GM18907 (cell line): ENCODE measurements at regions not wholly inside any gene's neighbourhood (a gene's known extent, or its start where the extent isn't known, plus 50 kb on each side); places are given as distances from the start of the nearest gene placed in this dataset.
"Not testable (repeated sequence)": the region's sequence is repeated elsewhere in the genome, so short reads cannot be mapped to it uniquely, and the experiment has no call there.

Source experiments
- ATAC-seq: cut with Tn5 transposase; IDR thresholded peaks from one replicate; pipeline ENCODE4 v1.9.1; 2021; ENCODE audit warnings: mild to moderate bottlenecking, moderate library complexity; ENCODE audit not compliant: unreplicated experiment

GRCh38 chr16:66176731-66177130 is 189.8 kb upstream of the CDH5 start:
- ATAC-seq = no peak

DNA sequence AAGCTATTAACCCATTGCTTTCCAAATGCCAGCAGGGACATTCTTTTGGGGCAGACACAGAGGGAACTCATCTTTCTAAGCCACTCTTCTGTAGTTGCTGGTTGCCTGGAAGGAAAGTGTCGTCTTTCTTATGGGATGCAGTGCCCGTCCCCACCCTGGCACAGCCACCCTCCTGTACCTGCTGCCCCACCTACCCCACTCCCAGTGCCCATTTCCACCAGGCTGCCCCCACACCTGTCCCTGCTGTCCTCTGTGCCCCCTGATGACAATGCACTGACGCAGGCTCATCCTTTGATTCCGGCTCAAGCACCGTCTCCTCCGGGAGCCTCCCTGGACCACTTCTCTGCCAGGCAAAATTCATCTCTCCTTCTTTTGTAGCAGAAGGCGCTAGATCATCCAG is 190.4 kb upstream of the CDH5 start:
- no peak for ATAC-seq

DNA sequence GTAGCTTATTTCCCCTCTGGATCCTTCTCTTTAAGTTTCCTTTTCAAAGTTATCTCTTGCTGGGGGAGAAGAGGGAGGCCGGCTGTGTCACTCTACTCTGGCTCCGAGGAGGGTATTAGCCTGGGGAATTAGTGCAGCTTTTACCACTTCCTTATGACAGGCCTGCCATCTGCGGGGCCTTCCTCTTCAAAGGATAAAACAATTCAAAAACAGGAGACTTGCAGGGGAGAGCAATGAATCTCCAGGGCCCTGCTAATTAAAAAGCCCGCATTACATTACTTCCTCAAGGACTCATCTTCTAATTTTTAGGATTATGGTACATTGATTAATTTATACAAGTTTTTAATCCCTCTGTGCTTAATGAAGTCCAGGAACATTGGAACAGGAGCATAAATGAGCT is 190.9 kb upstream of the CDH5 start:
- no peak for ATAC-seq

GRCh38 chr16:66175058-66175457 is 191.4 kb upstream of the CDH5 start:
- ATAC-seq = no peak

GRCh38 chr16:66173796-66174195 is 192.7 kb upstream of the CDH5 start:
- not testable (repeated sequence) for ATAC-seq

DNA sequence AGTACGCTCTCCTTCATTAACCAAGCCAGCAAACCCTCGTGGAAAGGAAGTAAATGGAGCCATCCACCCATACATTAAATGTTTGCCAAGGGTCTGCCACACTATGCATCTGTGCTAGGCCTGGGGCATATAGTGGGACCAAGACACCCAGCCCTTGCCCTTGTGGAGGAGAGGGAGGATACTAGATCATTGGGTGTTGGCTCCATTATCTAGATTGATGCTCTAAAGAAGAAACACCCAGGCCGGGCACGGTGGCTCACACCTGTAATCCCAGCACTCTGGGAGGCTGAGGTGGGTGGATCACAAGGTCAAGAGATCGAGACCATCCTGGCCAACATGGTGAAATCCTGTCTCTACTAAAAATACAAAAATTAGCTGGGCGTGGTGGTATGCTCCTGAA is 193.3 kb upstream of the CDH5 start:
- ATAC-seq = not testable (repeated sequence)

DNA sequence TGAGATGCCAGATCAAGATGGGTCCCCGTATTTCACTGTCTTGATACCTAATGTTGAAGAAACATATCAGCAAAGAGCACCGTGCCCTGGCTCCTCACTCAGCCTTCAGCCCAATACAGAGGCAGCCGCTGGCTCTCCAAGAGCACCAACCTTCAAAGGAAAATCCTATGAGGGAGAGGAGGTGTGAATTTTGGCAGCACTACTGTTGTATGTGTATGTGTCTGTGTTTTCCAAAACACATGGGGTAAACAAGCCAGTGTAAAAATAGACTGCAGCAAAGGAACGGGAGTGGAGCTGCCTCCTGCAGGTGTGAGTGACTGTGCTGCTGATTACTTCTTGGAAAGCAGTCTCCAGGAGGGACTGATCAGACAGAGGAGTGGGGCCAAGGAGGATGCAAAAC is 194.0 kb upstream of the CDH5 start:
- no peak for ATAC-seq

- ATAC-seq = no peak
Observed at GRCh38 chr16:66171578-66171977, 194.9 kb upstream of the CDH5 start.

DNA sequence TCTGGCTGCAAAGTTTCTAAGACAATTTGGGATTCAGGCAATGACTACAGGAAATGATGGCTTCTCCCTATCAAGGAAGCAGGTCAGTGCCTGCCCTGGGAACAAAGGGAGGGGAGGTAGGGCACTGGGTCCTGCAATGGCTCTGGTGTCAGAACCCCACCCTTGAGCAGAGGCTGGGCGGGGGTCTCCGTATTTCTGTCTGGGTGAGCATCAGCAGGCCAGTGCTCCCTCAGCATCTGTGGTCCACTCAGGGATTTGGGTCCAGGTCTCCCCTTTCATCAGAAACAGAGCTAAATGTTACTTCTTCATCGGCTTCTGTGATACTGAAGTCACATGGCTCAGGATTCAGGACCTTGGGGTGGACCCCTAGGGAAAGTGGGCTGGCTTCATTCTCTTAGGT is 195.5 kb upstream of the CDH5 start:
- ATAC-seq = no peak

GRCh38 chr16:66169817-66170216 is 196.7 kb upstream of the CDH5 start:
- ATAC-seq = no peak

GRCh38 chr16:66168777-66169176 is 197.7 kb upstream of the CDH5 start:
- no peak for ATAC-seq

DNA sequence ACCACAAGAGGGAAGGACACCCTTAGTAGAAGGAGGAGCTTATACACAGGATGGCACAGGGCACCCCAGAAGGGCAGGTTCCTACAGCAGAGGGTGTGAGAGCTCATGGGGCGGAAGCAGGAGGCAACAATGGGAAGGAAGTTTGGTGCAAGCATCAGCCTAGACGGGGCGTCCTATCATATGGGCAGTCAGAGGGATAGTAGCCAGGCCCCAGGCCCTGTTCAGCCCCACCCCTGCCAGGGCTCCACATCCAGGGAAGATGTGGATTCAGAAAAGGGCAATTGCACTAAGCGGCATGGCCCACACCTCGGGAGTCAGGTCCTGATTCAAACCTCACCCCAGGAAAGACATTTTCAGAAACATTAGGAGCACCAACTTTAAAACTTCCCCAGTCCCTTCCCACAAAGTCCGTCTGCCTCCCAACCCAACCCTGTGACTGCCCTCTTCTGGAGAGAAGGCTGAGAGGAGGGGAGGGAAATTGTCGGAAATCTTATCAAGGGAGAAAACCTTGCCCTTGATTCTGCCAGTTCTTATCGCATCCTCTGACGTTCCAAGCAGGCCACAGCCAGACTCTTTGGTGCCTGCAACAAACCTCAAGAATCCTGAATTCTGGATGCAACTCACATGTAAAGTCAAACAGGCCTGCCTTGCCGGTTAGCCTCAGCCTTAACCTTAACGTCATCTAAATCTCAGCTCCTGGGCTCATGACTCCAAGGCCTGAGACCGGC is 198.8 kb upstream of the CDH5 start:
- ATAC-seq = no peak

GRCh38 chr16:66166490-66166889 is 200.0 kb upstream of the CDH5 start:
- ATAC-seq = no peak

DNA sequence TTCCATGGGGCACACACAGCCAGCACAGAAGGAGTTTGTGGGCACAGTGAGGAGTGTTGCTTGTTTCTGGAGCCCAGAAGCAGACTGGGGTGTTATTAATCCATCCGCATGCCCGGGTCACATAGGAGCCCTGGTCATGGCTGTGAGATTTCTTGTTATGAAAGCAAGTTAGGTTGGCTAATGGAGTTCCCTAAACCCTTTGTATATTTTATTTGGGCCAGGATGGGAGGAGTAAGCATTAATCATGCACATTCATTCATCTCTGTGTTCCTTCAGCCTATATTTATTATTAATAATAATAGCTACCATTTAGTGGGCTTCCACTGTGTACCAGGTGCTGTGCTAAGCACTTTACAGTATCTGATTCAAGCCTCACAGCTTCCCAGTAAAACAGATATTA is 200.6 kb upstream of the CDH5 start:
- ATAC-seq = no peak

DNA sequence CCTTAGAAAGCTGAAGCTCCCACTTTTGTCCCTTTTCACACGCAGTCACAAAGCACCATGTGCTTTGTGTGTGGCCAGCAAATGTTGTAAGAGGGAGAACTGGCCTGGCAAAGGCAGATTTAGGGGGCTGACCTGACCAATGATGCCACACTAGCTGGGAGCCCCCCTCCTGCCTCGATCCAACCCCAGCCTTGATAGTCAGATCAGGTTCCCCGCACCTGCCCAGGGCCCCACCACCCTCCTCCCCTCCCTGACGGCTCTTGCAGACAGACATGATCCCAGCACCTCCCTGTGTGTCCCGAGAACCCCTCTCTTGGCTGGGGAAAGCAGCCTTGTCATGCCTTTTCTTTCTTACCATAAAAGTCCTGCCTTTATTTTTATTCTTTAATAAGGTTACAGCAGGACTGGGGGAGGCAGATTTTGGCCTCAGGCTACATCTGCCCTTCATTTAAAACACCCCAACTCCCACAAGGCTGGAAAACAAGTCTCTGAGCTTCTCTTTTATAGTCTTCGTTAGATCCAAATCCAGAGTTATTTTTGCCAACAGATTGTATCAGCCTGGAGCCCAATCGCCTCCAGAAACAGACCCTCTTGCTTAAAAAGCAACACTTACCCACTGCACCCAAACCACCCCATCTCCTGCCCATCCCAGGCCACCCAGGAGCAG is 201.8 kb upstream of the CDH5 start:
- no peak for ATAC-seq

- no peak for ATAC-seq
Observed at GRCh38 chr16:66162821-66163220, 203.7 kb upstream of the CDH5 start.

GRCh38 chr16:66161942-66162341 is 204.5 kb upstream of the CDH5 start:
- no peak for ATAC-seq

DNA sequence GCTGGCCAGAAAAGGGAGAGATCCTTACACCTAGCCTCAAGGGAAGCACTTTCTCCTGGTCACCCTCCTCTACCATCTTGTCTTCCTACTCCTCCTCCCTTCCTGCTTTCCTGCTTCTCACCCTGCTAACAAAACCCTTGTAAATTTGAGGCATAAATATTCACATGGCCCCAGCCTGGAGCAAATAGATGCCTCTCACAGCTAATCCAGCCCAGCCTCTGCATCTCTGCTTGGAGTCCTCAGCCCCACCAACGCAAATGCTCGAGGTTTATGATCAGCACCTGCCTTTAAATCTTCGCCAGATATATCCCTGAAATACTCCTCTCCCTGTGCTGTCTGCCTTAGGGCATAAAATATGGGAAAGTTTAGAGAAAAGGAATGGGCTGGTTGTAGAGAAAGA is 205.2 kb upstream of the CDH5 start:
- no peak for ATAC-seq

DNA sequence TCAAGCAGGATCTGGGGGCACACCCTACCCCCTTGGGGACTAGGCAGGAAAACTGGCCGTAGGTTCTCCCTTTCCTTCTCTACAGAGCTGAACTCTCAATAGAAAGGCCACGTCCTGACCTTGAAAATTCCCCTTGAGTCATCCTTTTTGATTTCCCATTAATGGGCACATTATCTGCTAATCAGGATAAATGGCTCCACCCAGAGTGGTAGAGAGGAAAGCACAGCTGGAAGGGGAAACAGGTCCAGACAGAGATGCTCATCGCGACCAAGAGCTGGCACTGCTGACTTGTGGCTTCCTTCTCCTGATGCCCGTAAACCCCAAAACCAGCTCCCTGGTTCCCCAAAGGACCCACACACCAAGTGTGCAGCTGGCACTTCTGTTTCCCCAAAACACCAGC is 206.5 kb upstream of the CDH5 start:
- ATAC-seq = no peak

DNA sequence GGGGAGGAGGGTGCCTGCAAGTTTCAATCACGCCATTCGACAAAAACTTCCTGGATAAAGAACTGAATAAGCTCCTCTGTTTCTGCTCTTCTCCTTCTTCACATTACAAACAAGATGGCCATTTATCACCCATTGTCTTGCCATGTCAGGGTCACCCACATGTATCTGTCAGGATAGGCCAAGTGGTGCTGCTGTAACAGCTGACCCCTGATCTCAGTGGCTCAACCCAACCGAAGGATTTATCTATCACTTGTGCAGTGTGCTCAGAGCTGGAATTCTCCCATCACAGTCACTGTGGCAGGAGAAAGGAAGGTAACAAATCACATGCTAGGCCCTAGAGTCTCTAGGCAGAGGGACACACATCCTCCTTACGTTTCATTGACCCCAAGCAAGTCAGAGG is 210.0 kb upstream of the CDH5 start:
- no peak for ATAC-seq

DNA sequence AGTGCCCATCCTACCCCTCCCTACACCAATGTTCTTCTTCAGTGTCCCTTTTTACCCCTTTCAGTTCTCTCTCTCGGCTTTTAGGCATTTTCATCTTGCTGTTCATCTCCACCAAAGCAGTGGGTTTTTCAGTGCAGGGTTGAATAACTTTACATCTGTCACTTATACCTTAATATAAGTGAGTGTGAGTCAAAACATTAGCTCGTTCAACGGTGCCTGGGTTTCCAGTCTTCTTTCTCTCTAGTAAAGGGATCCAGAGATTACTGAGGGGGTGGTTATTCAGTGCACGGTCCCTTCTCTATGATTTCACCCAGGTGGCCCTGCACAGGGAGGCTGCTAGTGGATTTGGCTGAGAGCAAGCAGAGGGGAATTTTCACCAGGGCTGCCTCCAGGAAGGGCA is 210.6 kb upstream of the CDH5 start:
- no peak for ATAC-seq

DNA sequence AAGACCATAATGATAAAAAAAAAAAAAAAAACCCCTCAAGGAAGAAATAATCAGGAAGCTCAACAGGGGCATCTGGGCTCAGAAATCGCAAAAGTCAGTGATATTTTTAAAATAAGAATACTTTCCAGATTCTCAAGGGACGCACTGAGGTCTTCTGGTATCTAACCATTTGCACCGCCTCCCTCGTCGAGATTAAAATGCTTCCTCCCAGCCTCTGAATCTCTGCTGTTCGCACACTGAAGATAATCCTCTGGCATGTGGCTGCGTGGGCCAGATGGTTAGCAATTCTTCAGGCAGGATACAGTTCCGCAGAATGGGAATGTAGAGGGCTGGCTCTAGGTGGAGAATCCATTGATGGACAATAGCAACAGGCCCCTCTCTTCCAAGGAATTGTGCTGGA is 211.7 kb upstream of the CDH5 start:
- no peak for ATAC-seq
